Progenitor cell of endocrine pancreas (in vitro differentiated cells): ENCODE measurements at regions not wholly inside any gene's neighbourhood (a gene's known extent, or its start where the extent isn't known, plus 50 kb on each side); places are given as distances from the start of the nearest gene placed in this dataset.

Experiments used
- DNase-seq: peaks from one replicate; pipeline ENCODE4 v3.0.0; 2021; ENCODE audit warnings: low spot score; ENCODE audit not compliant: unreplicated experiment
- H3K27ac Mint-ChIP-seq: 2 replicates; pipeline ENCODE4 v1.8.0; 2021; ENCODE audit warnings: mild to moderate bottlenecking, moderate library complexity, mixed read lengths
- H3K27me3 Mint-ChIP-seq: 2 replicates; pipeline ENCODE4 v1.8.0; 2021; ENCODE audit warnings: mixed read lengths
- H3K36me3 Mint-ChIP-seq: 2 replicates; pipeline ENCODE4 v1.8.0; 2022; ENCODE audit warnings: mixed read lengths; ENCODE audit not compliant: insufficient read depth
- H3K4me1 Mint-ChIP-seq: 2 replicates; pipeline ENCODE4 v1.8.0; 2021; ENCODE audit warnings: low read depth, mixed read lengths
- H3K4me3 Mint-ChIP-seq: 2 replicates; pipeline ENCODE4 v1.8.0; 2021; ENCODE audit warnings: low read depth, mild to moderate bottlenecking, moderate library complexity, mixed read lengths
- H3K9me3 Mint-ChIP-seq: 2 replicates; pipeline ENCODE4 v1.8.0; 2021; ENCODE audit warnings: low read depth, mixed read lengths
- TF ChIP-seq, protein P1 (sequence below): fragments of 200-600 bp; sonication (generic); IDR thresholded peaks from one replicate; pipeline ENCODE4 v1.5.0; 2021; ENCODE audit warnings: antibody characterized with exemption, mild to moderate bottlenecking; ENCODE audit not compliant: unreplicated experiment

DNA sequence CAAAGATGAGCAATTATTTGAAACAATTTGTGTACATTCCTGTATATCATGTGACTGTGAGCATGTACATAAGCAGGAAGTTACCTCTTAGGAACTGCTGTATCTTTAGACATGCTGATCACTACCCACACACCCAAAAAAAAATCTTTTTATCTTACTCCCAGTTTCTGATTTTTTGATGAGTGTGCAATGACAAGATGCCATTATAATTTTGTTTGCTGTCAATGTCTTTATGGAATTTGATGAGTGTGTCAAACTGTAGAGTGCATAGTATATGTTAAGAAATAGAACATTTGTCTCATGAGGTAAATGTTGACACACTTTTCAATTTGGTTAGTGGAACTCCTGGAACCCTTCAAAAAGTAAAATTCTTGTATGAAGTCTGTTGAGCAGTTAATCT, 84.0 kb upstream of the TMEFF2 start:
- no peak overlapping the region for H3K27ac Mint-ChIP-seq
- H3K4me1 Mint-ChIP-seq: no peaks in the 10 kb centered on the region
- peaks cover 1% of the 10 kb centered on the region for H3K36me3 Mint-ChIP-seq
- no peak for DNase-seq
- peaks cover 8% of the 10 kb centered on the region for H3K9me3 Mint-ChIP-seq
- no peak overlapping the region for H3K4me3 Mint-ChIP-seq
- no peaks in the 10 kb centered on the region for H3K27me3 Mint-ChIP-seq
- TF ChIP-seq, protein P1, sequence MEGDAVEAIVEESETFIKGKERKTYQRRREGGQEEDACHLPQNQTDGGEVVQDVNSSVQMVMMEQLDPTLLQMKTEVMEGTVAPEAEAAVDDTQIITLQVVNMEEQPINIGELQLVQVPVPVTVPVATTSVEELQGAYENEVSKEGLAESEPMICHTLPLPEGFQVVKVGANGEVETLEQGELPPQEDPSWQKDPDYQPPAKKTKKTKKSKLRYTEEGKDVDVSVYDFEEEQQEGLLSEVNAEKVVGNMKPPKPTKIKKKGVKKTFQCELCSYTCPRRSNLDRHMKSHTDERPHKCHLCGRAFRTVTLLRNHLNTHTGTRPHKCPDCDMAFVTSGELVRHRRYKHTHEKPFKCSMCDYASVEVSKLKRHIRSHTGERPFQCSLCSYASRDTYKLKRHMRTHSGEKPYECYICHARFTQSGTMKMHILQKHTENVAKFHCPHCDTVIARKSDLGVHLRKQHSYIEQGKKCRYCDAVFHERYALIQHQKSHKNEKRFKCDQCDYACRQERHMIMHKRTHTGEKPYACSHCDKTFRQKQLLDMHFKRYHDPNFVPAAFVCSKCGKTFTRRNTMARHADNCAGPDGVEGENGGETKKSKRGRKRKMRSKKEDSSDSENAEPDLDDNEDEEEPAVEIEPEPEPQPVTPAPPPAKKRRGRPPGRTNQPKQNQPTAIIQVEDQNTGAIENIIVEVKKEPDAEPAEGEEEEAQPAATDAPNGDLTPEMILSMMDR: no peak

DNA sequence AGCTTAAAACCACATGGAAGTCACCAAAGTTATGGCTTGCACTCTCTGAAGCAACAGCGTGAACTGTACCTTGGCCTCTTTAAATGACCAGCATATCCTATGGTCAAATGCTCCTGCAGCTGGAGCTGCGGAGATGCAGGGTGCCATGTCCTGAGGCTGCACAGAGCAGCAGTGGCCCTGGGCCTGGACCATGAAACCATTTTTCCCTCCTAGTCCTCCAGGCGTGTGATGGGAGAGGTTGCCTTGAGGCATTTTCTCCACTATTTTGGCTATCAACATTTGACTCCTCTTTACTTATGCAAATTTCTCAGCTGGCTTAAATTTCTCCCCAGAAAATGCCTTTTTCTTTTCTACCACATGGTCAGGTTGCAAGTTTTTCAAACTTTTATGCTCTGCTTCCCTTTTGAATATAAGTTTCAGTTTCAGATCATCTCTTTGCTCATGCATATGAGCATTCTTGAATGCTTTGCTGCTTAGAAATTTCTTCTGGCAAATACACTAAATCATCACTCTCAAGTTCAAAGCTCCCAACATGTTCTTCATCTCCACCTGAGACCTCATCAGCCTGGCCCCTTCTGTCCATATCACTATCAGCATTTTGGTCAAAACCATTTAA, 82.9 kb upstream of the TMEFF2 start:
- Mint-ChIP-seq H3K36me3 (peaks cover 1% of the 10 kb centered on the region), H3K27me3 (no peaks in the 10 kb centered on the region), H3K9me3 (peaks cover 8% of the 10 kb centered on the region), H3K4me3 (no peak overlapping the region), H3K27ac (no peak overlapping the region), H3K4me1 (no peaks in the 10 kb centered on the region)
- TF ChIP-seq, protein P1: no peak
- no peak for DNase-seq

DNA sequence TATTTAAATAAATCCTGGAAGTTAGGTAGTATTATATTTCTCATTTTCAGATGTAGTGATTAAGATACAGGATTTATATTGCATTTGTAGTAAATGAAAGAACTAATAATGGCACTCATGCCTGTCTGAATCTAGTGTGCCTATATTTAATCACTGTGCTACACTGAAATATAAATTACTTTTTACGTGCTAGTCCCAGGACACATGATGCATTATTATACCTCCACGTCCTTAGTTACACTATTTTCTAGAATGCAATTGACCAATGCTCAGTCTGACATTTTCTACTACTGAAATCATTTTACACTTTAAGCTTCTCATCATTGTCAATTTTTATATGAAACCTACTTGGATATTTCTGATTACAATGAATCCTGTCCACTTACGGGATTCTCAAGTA, 80.9 kb upstream of the TMEFF2 start:
- H3K36me3 Mint-ChIP-seq: peaks cover 1% of the 10 kb centered on the region
- H3K9me3 Mint-ChIP-seq: peaks cover 8% of the 10 kb centered on the region
- no peak for DNase-seq
- TF ChIP-seq, protein P1: no peak
- H3K4me1 Mint-ChIP-seq: no peaks in the 10 kb centered on the region
- no peak overlapping the region for H3K4me3 Mint-ChIP-seq
- H3K27me3 Mint-ChIP-seq: no peaks in the 10 kb centered on the region
- no peak overlapping the region for H3K27ac Mint-ChIP-seq

DNA sequence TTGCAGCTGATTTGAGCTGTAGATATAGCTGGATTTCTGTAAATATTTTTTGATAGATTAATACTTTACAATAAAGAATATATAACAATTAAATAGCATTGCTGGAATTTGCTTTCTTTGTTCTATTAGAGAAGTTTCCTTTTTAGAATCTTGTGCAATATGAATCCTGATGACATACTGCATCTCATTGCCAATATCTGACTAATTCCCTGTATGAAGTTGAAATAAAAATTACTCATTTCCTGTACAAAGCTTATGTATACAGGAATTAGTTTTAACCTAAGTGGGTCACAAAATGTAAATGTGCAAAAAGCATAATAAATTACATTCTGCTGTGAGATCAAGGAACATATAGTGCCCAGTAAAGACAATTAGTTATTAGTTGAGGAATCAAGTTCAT, 72.8 kb upstream of the TMEFF2 start:
- TF ChIP-seq, protein P1: no peak
- Mint-ChIP-seq H3K4me3 (no peak overlapping the region), H3K27me3 (no peaks in the 10 kb centered on the region), H3K27ac (no peak overlapping the region), H3K4me1 (no peaks in the 10 kb centered on the region), H3K9me3 (no peaks in the 10 kb centered on the region), H3K36me3 (no peaks in the 10 kb centered on the region)
- no peak for DNase-seq

DNA sequence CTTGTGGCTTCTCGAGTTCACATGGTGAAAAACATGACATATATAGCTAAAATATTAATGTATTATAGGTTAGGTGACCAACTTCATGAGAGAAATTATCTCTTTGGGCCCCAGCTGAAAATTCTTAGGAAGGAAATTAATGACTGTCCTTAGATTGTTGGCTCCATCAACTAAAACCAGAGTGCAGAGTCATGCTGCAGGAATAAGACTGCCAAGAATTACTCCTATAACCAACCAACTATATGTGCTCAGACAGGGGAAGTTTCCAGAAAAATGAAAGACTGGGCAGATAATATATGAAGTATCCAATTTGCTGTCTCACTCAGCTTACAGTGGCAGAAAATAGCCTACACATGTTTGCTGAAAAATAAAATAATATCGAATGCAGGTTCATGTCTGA, 71.0 kb upstream of the TMEFF2 start:
- no peak overlapping the region for H3K4me3 Mint-ChIP-seq
- no peaks in the 10 kb centered on the region for H3K9me3 Mint-ChIP-seq
- H3K27ac Mint-ChIP-seq: no peak overlapping the region
- H3K4me1 Mint-ChIP-seq: no peaks in the 10 kb centered on the region
- H3K27me3 Mint-ChIP-seq: no peaks in the 10 kb centered on the region
- TF ChIP-seq, protein P1: no peak
- no peaks in the 10 kb centered on the region for H3K36me3 Mint-ChIP-seq
- DNase-seq: no peak
